HG03097 (cell line): ENCODE measurements at regions not wholly inside any gene's neighbourhood (a gene's known extent, or its start where the extent isn't known, plus 50 kb on each side); places are given as distances from the start of the nearest gene placed in this dataset.
A peak's percentile ranks its signal among the peaks of the same experiment; 100 is the strongest.

Source experiments
- ATAC-seq: cut with Tn5 transposase; IDR thresholded peaks from one replicate; pipeline ENCODE4 v1.9.1; 2021; ENCODE audit not compliant: unreplicated experiment, low FRiP score

DNA sequence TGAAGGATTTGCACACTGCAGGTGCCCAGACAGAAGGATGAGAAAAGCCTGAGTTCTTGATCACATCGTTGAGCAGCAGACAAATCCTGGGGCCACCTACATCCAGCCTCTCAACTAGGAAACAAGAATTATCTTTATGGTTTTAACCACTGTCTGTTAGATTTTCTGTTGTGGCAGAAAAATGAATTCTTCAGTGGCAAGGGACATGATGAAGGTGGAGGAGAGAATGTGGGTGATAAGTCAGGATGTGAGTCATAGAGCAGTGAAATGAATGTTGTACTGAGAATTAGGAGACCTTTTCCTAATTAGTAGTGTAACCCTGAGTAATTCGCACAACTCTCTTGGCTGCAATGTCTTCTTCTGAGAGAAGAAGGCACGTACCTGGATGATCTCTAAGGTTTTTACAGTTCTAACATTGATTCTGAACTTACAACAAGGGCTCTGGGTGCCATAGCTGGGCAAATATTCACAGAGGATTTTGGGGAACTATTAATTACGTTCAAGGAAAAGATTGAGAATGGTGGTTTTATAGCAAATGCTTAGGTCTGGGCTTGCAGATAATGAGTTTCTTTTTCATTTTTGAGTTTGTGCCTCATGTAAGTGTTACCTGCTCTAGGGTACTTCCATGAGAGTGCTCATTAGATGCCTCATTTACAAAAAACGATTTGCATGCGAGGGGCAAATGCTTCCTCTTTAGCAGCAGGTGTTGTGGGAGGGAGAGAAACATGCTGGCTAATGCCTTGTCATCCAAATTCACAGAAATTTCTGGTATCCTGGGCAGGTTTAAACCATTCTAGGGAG lies 111.0 kb upstream of the KL start:
- no peak for ATAC-seq

DNA sequence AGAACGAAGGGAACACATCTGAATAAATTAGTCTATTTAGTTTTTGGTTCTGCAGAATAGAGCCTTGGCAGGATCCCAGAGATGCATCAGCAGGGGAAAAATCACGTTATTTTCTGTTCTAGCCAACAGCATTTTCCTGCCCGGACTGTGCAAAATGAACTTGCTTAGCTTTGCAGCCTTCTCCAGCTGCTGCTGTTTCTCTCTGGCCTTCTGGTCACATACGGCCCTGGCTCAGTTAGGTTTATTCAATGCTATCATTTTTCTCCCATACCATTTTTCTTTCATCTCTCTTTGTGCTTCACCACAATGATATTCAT lies 110.4 kb upstream of the KL start:
- no peak for ATAC-seq

DNA sequence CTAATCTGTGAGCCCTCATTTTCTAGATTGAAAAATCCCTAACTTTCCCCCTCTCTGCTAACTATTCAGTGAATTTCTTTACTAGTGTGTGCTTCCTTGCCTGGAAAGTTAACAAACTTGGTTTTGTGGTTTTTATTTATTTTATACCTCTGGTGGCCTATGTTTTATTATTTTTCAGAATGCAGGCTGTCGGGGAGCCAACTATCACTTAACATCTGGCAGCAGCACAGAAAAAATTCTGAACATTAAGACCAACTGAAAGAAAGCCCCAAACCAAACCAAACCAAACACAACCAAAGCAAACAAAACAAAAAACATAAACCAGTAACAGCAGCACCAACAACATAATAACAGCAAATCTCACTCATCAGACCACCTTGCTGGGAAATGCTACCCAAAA lies 109.0 kb upstream of the KL start:
- ATAC-seq: no peak

DNA sequence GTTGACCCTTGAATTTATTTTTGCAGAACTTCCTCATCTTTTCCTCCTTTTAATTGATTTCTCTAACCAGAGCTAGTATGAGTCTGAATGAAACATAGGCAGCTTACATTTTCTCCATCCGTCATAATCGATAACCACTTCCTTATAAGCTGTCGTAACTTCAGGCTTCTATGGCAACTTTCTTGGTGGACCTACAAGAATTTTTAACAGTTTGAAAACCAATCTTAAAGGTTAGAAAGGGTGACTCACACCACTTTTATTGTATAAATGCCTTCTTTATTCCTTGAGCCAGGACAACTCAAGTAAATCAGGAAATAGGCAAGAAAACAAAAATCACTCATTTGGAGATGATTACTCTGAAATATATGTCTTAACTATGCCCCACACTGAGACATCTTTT lies 105.7 kb upstream of the KL start:
- ATAC-seq: no peak

DNA sequence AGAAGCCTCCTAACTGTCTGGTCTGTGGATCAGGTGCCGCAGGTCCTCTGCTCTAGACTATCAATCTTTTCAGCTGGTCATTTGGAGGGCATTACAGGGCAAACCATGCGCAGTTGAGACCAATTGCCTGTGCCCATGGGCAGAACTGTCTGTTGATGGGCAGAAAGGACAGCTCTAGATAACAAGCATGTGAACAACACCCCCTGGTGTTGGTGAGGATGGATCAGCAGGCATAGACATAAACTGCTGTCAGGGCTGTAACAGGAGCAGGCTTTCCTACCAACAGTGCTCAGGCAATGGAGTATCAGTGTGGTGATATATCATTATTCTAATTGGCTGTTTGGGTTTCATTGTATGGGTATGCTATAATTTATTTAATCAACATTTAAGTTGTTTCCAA lies 104.7 kb upstream of the KL start:
- peak; percentile 61 for ATAC-seq

DNA sequence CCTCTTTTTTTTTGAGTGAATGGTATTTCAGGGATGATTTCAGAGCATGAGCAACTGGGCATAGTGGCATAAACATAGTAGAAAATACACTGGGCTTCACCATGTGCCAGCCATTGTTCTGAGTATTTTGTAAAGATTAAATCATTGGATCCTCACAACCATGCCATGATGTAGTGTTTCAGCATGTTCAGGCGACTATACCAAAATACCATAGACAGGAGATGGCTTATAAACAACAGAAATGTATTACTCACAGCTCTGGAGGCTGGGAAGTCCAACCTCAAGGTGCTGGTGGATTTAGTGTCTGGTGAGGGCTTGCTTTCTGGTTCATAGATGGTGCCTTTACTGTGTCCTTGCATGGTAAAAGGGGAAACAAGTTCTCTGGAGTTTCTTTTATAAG lies 101.5 kb upstream of the KL start:
- ATAC-seq: no peak

DNA sequence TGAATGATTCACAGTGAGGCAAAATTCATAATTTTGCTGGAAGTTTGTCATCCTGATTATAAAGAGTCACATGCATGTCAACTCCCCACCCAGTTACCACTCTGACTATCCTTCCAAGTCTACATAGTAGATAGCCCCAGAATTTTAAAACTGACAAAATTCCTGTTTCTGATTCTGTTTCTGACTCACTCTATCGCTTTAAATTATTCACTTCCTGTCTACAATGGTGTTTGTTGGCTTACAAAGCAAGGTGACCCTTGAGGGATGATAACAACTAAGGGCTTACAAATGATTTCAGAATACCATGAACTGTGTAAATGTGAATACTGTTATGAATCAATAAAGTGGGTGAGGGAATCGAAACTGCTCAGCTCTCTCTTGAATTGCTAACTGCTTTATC lies 98.7 kb upstream of the KL start:
- ATAC-seq: no peak

DNA sequence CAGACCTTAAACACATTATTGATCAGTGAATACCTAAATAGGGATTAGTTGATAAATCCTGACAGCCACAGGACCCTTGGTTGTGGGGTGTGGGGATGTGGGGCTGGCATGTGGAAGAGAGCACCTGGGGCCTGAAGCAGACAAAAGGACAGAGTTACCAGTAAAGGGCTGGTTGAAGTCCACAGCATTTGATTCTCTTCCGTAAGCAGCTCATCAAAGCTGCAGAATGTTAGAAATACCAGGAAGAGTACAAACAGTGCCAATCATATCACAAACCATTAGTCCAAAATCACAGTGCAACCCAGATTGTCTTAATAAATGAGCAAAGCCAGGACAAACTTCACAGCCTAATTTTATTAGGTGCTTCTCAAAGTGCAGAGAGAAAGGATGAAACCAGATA lies 92.5 kb upstream of the KL start:
- ATAC-seq: no peak

DNA sequence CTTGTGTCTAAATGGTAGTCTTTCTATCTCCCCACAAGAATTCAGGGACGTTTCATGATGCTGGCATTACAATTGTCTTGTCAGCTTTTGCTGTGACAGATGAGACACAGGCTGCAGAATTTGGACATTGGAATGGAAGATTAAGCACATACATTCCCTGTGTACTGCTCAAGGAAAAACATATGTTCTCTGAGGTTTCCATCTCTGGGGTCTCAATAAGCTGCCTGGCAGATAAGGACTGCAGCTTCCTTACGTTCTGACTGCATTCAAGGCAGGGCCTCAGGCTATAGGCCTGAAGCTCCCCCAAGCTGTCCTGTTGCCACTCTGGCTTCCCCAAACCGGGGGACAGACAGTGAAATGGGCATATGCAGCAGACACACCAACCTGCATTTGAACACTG lies 91.3 kb upstream of the KL start:
- ATAC-seq: no peak

DNA sequence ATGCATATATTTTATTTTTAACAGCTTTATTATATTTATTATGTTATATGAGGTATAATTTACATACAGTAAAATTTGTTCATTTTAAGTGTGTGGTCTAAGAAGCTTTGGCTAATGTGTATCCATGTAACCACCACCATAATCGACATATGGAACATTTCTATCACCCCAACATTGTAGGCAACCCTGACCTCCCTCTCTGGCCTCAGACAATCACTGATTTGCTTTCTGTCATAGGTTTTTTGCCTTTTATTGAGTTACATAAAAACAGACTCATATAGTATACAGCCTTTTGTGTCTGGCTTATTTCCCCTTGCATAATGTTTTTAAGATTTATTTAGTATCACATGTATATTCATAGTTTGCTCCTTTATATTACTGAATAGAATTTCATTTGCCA lies 90.7 kb upstream of the KL start:
- no peak for ATAC-seq

DNA sequence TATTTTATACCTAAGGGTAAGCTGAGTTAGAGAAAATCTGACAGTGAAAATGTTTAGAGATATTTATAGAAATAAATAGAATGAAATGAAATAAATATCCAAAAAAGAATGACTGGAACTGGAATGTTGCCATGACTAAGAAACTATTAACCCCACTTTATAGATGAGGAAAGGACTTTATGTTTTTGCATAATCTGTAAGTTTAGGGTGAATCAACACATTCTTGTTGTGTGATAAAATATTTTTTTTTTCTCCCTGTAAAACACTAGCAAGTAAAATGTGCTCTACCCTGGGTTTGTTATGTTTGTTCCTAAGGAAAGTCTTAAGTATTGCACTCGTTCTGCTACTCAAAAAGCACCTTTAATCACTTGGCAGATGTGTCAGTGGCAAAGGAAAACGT lies 83.8 kb upstream of the KL start:
- ATAC-seq: no peak

DNA sequence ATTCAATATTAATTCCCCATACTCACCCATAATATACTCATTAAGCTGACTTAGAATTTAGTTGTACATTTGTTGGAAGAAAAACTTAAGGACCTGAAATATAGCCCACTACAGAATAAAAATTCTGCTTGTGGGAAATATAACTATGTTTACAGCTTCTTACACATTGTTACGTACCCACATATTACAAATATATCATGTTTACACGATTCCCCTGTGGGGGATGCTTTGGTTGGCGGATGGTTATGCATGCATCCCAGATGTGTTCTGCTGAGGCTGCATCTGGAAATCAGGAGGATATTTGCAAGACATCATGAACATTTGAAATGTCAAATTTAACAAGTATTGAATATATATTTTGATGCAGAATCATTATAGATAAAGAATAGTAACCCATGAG lies 79.5 kb upstream of the KL start:
- no peak for ATAC-seq

DNA sequence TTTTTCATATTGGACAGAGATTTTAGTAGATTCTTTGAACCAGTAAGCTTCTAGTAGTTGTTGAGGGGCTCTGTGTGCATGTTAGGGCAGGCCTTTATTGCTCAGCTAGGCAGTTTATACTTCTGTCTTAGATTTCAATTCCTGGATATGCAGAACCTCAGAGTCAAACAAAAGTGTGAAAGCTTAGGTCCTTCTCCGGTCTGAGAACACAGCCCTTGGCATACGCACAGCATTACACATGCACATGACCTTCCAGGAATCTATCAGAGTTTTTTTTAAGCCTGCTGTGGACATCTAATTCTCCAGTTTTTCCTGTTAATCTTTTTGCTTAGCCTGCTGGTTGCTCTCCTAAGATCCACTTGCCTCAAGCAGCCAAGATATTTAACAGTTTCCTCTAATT lies 77.9 kb upstream of the KL start:
- ATAC-seq: no peak

DNA sequence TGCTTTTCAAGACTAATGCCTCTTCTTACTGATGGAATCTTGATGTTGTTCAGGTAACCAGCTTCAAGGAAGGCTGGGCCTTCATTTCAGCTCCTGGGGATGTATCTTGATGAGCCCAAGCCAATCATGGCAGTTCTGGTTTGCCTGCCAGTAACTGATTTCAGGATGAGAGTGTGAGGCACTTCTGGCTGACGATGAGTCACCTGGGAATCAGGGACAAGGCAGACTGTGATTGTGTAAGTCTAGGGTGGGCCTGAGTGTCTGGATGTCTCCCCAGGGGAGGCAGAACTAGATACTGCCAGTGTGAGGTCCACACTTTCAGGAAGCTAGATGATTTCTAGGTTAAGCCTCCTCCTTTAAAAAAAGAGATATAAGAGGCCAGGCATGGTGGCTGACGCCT lies 77.3 kb upstream of the KL start:
- no peak for ATAC-seq

DNA sequence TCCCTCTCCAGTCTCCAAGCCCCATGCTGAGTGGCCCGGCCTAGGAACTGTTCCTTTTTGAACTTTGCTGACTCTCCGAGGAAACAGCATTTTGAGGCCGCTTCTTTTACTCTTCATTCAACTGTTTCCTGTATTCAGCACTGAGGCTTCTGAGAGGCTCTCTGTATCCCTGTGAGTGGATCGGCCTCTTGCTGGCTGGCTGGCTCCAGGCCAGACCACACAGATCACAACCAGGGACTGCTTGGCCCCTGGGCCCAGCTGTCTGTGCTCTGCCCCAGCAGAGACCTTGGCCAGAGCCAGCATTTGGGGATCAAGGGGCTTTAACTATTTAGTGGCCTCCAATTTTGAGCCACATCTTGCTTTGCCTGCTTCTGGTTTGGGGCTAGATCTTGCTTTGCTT lies 75.6 kb upstream of the KL start:
- ATAC-seq: no peak

DNA sequence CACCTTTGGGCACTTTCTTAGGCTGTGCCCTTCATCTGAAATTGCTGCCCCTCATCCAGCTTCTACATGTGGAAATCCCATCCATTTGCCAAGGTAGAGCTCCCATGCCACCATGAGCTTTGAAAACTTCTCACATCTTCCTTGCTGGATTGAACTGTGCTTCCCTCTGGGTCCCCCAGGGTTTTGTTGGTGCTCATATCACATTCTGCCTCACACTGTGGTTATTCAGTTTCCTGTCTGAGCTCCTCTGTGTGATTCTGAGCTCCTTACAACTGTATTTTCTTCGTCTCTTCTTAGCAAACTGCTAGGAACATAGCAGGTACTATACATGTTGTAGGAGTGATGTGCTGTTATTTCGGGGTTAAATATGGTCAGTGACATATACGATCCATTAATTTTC lies 74.9 kb upstream of the KL start:
- no peak for ATAC-seq

DNA sequence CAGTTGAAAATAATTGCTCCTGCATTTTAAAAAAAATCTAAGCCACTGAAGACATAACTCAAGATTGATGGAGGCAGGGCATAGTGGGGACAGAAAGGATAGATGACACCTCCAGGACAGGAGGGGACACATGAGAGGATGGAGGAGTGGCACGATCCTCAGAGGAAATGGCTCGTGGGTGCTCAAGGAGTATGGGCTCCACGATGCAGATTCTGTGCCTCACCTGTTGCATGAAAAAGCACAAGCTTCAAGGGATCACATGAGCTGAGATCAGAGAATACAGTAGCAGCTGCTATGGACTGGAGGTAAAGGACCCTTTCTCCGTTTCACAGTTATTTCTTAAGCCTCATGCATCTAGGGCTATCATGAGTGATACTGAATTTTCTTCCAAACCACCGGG lies 69.7 kb upstream of the KL start:
- ATAC-seq: no peak

DNA sequence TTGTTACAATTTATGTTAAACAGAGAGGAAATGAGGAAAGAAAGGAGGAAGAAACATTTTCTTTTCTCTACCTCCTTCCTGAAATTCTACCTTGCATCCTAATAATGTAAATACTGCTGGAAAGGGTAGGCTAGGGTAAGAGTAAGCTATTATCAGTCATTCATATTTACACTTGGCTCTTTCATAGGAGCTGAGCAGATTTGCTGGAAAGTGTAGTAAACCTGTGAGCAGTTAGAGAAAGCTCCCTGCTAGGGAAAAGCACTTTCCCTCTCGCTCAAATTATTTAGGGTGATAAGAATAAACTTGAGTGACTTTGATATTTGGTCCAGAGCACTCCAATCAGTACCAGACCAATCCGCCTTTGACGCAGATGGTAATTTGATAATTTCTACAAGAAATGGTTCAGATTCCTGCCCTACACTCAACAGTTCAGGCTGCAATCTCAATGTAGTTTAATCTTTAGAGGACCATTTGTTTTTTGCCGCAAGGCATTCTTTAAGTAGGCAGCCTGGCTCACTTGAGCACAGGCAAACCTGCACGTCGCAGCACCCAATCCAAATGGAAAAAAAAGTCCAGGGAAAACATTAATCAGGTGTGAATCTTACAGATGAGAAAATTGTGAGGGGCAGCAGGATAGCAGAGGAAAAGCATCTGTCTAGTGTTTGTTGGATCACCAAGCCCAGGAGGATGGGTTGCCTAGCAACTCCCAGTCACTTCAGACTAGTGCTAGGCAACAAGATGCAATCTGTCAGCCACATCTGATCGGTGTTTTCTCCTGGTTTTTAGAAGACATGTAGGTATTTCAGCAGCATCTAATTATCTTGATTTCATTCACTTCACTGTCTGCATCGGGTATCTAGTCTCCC lies 68.6 kb upstream of the KL start:
- no peak for ATAC-seq

DNA sequence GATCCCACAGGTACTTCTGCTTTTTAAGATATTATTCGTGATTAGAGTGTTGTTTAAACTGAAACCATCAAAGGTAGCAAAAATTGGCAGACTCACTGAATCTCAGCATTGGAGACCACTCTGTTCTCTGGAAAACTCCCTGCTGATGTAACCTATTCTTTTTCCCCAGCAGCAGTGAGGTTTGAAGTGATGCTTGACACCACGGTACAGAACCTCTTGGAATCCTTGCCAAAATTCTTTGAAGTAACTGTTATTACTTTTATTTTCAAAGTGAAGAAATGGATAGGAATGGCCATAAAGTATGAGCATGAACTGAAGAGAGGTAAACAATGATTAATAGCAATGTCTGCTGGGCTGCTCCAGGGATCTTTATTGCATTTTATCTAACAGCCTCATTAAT lies 66.4 kb upstream of the KL start:
- ATAC-seq: no peak

DNA sequence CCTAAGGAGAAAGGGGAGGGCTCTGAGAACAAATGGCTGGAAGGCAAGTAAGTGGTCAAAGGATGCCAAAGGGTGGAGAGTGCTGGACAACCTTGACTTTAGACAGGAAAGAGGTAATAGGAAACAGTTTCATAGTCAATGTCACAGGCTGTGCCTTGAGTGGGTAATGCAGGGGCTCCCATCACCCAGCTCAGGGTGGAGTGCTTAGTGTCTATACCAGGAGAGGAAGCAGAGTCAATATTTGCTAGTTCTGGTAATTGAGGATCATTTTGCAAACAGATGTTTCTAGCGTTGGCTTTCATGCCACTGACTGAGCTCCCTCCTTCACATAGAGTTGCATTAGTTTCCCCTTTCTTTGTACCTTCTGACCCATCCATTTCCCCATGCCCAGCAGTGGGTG lies 64.6 kb upstream of the KL start:
- ATAC-seq: no peak

DNA sequence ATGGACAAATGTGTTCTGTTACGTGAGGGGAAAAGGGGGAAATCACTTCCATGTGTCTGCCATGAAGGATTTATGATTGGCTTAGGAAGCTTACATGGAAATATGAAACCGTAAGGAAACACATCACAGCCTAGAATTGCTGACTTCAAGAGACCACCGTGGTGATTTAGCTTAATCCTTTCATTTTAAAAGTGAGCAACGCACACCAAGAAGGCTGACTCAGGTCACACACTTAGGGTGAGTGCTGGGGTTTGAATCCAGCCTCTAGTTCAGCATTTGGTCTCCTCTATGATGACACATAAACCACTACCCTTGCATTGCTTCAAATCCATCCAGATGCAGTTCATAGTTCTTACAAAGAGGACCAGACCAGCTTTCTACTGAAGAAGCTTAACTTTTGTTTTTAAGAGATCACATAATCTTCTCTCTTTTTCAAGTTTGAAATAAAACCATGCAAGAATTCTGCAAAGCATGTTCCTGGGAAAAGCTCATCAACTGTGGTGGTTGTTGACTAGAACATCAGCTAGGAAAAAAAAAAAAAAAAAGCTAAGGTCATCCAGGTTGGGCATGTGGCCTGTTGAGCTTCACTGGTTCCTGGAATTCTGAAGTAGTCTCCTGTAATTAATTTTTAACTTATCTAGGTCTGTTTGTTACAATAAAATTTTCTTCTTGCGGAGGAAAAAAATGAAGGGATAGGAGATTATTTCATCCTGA lies 60.2 kb upstream of the KL start:
- no peak for ATAC-seq

DNA sequence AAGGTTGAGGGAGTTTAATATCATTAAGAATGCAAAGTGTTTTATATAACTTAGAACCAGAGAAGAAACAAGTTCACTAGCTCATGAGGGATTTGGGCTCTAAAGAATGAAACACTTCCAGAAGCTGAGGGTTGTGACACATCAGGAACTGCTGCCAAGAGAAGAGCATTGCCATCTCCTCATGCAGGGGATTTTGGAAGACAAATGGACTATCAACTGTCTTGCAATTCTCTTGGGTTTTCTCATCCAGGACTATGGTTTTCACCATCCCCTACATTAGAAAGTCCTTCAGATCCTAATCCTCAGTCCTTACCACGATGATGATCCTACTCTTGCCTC lies 59.7 kb upstream of the KL start:
- no peak for ATAC-seq
